ENCODE measurements at regions not wholly inside any gene's neighbourhood (a gene's known extent, or its start where the extent isn't known, plus 50 kb on each side); places are given as distances from the start of the nearest gene placed in this dataset.

GRCh38 chr4:134145369-134145768 lies 56.2 kb downstream of the PABPC4L start:
- intact Hi-C loops (cut with DNase I), result no loop called here
- DNase-seq, result no peak
- H3K9me3 ChIP-seq, result no peaks in the 10 kb centered on the region
- TF ChIP-seq EP300 (IDR thresholded peaks at IDR 0.05), result no peak
- TF ChIP-seq CTCF (IDR thresholded peaks at IDR 0.05), result no peak
- no peak for TF ChIP-seq POLR2A (IDR thresholded peaks at IDR 0.05)
- no peak overlapping the region for H3K4me3 ChIP-seq
- whole genome bisulfite sequencing, 3 donors, result 57 to 61% (median 59%) methylated on average over 2 of the region's 2 CpGs
- H3K36me3 ChIP-seq, result no peaks in the 10 kb centered on the region
- H3K27me3 ChIP-seq, result no peaks in the 10 kb centered on the region
- H3K4me1 ChIP-seq (ENCODE audit: insufficient read depth), result no peaks in the 10 kb centered on the region
- no peak overlapping the region for H3K27ac ChIP-seq

DNA sequence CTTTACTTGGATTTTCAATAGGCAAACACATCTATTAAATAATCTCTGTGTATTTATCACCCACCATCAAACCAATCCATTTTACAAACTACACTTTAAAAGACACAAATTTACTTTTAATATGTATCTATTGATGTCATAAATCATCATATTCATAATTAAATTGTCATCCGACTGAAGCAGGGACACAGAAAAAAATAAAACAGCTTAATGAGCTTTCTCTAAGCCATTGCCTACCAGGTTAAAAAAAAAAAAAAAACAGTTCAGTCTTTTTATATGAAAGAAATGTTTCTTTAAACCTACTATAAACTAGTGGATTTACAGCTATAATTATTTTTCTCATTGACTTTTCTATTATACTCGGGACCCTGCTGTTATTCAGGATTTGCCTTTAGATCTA lies 57.3 kb downstream of the PABPC4L start:
- Histone ChIP-seq H3K9me3 (no peaks in the 10 kb centered on the region), H3K27ac (no peak overlapping the region), H3K4me3 (no peak overlapping the region), H3K36me3 (no peaks in the 10 kb centered on the region), H3K27me3 (no peaks in the 10 kb centered on the region), H3K4me1 (ENCODE audit: insufficient read depth) (no peaks in the 10 kb centered on the region)
- intact Hi-C loops (cut with DNase I), result no loop called here
- WGBS, 3 donors, result 55 to 66% (median 58%) methylated on average over 2 of the region's 2 CpGs
- DNase-seq, result no peak
- TF ChIP-seq CTCF (IDR thresholded peaks at IDR 0.05), result no peak
- no peak for TF ChIP-seq POLR2A (IDR thresholded peaks at IDR 0.05)
- TF ChIP-seq EP300 (IDR thresholded peaks at IDR 0.05), result no peak

DNA sequence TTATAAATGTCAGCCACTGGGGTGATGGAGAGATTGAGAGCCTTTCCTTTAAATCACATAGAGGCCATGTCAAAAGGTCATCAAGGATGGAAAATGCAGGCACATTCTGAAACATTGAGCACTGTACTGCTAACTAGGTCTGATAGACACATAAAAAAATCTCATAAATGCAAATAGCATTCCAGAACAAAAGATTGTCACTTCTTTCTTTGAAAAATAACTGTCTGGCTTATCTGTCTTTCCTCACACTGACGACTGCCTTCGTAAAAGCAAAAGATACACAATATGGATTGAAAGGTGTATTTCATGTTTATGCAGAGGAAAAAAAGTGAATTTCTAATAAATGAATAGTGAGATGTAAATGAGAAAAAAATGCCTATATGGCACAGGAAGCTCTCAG lies 59.9 kb downstream of the PABPC4L start:
- H3K27me3 ChIP-seq, result no peaks in the 10 kb centered on the region
- no peaks in the 10 kb centered on the region for H3K4me1 ChIP-seq (ENCODE audit: insufficient read depth)
- H3K27ac ChIP-seq, result no peak overlapping the region
- no peaks in the 10 kb centered on the region for H3K36me3 ChIP-seq
- WGBS, 3 donors, result 74 to 85% (median 80%) methylated on average over 2 of the region's 2 CpGs
- intact Hi-C loops (cut with DNase I), result no loop called here
- DNase-seq, result no peak
- no peak for TF ChIP-seq CTCF (IDR thresholded peaks at IDR 0.05)
- TF ChIP-seq POLR2A (IDR thresholded peaks at IDR 0.05), result no peak
- no peak for TF ChIP-seq EP300 (IDR thresholded peaks at IDR 0.05)
- H3K9me3 ChIP-seq, result no peaks in the 10 kb centered on the region
- no peak overlapping the region for H3K4me3 ChIP-seq

GRCh38 chr4:134139188-134139587 lies 62.4 kb downstream of the PABPC4L start:
- no peak for TF ChIP-seq EP300 (IDR thresholded peaks at IDR 0.05)
- TF ChIP-seq POLR2A (IDR thresholded peaks at IDR 0.05), result no peak
- no peak for TF ChIP-seq CTCF (IDR thresholded peaks at IDR 0.05)
- intact Hi-C loops (cut with DNase I), result no loop called here
- no peaks in the 10 kb centered on the region for H3K27me3 ChIP-seq

More at GRCh38 chr4:134139188-134139587, 62.4 kb downstream of the PABPC4L start:
- H3K27ac ChIP-seq, result no peak overlapping the region
- H3K36me3 ChIP-seq, result no peaks in the 10 kb centered on the region
- H3K4me1 ChIP-seq (ENCODE audit: insufficient read depth), result no peaks in the 10 kb centered on the region
- no peak overlapping the region for H3K4me3 ChIP-seq
- no peaks in the 10 kb centered on the region for H3K9me3 ChIP-seq
- DNase-seq, result no peak
- 92 to 96% (median 92%) methylated on average over 1 of the region's 1 CpG for WGBS, 3 donors

Measured in ovary (tissue), 7 donors.